Hematopoietic multipotent progenitor cell treated with erythropoietin and hydrocortisone succinate and interleukin-3 and kit ligand, for 15 days (in vitro differentiated cells): ENCODE measurements at regions not wholly inside any gene's neighbourhood (a gene's known extent, or its start where the extent isn't known, plus 50 kb on each side); places are given as distances from the start of the nearest gene placed in this dataset.

Experiments
- DNase-seq: peaks from one replicate; pipeline ENCODE4 v3.0.0-alpha.2; 2015; ENCODE audit warnings: low spot score

- no peak for DNase-seq
Measured at GRCh38 chr5:158482125-158482524, 617.6 kb downstream of the EBF1 start.

DNA sequence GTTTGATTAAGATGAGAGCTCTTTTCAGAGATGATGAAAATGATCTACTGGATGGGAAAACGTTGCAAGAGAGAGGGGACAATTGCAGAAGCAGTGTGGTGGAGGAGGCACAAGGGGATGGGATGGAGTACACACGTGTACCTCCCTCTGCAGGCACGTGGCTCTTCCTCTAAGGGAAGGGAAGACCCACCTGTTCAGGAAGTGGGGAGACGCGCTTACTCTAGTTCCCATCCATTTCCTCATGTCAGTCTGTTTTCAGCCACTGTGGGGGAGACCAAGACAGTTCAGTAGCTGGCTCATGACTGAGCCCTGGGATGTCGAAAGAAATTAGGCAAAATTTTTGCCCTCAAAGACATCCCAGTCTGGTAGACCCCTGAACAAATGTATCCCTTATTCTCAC, 619.2 kb upstream of the CLINT1 start:
- DNase-seq = no peak

- DNase-seq = no peak
Measured at GRCh38 chr5:158477214-158477613, 618.3 kb upstream of the CLINT1 start.

DNA sequence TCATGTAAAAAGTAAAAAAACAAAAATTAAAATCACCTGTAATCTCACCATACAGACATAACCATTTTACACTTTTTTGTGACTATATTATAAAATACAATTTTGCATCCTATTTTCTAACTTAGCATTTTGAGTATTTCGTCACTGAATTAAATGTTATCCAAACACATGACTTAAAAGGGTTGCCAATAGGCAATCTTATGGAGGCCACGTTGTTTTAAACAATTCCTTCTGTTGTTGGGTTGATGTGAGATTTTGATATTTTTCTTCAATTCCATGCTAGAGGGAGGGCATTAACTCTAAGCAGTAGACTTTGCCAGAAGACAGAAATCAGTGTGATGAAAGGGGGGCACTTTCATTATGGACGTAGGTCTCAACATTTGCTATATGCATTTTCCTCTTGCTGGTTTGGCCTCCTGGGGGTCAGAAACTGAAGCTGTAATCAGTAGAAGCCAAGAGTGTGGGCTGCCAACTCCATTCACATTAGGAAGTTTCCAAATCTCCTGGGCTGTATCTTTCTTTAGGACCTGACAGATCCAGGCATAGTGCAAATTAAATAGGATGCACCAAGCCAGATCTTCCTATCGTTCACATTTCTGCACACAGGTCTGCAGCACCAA, 614.2 kb upstream of the CLINT1 start:
- no peak for DNase-seq

DNA sequence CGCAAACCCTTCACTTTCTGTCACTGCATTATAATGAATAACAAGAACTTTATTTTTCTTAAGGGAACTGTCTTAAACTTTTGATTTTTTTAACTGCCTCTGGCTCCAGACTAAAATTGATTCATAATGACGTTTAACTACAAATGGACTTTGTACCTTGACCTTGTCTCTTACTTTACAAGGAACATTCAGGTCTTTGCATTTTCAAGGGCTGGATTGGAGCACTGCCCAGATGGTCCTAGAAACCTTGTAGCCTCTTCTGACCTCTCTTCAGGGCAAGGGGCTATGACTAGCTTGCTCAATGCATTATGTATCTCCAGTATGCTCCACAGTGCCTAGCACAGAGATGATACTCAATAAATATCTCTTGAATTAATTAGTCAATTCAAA, 612.6 kb upstream of the CLINT1 start:
- no peak for DNase-seq

GRCh38 chr5:158470764-158471534, 612.0 kb upstream of the CLINT1 start:
- no peak for DNase-seq

DNA sequence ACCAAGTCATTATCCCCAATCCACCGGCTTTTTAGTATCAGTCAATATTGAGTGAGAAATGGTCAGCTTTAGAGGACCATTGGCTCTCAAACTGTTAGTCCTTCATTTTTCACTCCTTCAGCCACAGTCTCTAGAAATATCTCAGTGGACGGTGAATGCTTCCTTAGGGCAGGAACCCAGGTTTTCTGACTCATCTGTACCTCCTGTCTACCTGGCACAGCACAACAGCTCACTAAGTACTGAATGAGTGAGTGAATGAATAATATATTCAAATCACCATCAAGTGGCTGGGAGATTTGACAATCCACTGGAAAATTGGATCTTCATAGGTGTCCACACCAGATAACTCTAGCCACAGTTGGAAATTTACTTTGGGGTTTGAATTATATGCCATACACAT, 609.5 kb upstream of the CLINT1 start:
- DNase-seq = no peak

GRCh38 chr5:158466191-158466590, 607.2 kb upstream of the CLINT1 start:
- DNase-seq = no peak

GRCh38 chr5:158465086-158465972, 606.4 kb upstream of the CLINT1 start:
- DNase-seq = no peak

DNA sequence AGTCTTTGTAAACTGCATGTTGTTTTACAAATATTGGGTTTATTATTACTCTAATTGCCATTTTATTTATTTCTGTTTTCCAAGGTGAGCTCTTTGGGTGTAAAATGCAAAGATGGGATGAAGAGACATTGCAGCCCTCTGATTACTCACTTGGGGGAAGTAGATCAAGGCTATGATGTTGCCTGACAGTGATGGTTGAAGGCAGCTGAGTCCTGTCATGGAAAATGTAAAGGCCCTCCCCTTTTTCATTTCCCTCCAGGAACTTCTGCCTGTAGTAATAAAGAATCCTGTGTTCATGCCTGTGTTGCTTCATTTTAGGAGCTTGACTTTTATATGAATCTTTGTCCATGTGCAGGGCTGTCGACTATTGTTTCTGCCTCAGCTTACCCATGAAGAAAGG, 605.4 kb upstream of the CLINT1 start:
- no peak for DNase-seq

DNA sequence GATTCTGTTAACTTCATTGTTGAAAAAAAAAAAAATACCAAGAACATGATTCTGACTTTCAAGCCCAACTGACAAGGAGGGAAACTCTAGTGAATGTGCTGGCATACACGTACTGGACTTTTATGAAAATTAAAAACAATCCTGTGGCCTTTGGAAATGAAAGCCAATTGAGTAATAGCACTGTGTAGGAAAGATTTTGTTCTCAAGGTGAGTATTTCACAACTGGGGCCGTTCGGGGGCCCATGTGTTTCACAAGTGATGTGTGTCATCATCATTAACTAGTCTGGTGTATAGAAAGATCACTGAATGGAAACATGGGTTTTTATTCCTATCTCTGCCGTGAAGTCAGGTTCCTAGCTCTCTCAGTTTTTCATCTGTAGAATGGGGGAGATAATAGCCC, 605.0 kb upstream of the CLINT1 start:
- DNase-seq = no peak

DNA sequence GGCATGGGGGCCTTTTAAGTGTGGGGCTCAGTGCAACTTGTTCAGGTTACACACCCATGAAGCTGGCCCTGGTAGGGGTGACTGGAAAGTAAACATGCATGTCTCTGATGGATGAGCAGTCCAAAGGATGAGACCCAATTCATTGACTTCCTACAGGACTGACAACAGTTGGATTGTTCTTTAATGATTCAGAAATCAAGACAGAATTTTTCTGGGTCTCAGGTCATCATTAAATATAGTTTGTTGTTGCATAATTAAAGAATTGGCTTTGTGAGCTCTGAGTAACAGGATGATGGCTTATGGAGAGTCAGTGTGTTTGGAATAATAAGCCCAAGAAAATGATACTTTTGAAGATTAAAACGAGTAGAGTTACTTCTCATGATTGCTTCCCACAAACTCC, 604.2 kb upstream of the CLINT1 start:
- no peak for DNase-seq

DNA sequence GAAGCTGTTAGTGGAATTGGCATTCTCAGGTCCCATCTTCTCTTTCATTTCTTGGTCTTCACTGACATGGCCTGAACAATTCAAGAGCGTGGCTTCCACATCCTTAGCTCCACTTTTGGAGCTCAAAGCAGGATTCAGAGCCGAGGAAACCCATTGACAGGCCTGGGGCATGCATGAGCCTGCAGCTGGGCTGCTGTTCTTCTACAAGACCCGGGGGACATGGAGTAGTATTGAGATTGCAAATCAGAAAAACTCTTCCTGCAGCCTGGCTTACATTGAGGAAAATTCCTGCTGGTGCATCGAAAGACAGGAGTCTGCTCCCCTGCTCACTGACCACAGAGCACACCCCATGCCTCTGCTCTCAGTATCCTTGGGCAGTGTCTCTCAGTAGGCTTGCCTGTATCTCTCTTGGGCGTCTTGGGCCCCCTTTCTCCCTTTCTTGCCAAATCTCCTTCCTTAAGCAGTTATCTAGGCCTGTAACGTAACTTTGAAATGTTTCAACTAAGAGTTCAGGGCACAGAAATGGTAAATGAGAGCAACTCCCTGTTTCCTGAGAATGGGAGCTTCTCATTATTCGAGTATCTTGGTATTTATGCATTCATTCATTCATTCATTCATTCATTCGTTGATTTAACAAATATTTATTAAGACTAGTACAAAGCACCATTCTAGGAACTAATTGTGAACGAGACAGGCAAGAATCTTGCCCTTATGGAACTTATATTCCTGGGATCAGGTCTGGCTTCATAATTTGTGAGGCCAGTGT, 603.6 kb upstream of the CLINT1 start:
- DNase-seq = no peak

GRCh38 chr5:158461240-158461854, 602.4 kb upstream of the CLINT1 start:
- no peak for DNase-seq

GRCh38 chr5:158458086-158458485, 599.1 kb upstream of the CLINT1 start:
- no peak for DNase-seq

- no peak for DNase-seq
Measured at GRCh38 chr5:158456756-158457155, 597.8 kb upstream of the CLINT1 start.

DNA sequence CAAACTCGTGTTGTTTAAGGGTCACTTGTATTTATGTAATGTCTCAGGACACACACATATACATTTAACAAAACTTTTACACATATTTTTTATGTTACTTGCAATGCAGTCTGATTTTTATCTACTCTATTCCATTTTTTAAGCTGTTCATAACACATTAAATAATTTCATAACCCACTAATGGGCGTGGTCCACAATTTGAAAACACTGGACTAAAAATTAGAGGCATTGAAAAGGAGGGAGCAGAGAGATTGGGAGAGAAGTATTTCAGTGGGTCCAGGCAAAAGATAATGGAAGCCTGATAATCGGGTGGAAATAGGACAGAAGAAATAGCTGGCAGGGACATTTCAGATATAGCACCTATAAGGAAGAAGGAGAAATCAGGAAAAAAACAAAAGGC, 597.3 kb upstream of the CLINT1 start:
- DNase-seq = no peak

DNA sequence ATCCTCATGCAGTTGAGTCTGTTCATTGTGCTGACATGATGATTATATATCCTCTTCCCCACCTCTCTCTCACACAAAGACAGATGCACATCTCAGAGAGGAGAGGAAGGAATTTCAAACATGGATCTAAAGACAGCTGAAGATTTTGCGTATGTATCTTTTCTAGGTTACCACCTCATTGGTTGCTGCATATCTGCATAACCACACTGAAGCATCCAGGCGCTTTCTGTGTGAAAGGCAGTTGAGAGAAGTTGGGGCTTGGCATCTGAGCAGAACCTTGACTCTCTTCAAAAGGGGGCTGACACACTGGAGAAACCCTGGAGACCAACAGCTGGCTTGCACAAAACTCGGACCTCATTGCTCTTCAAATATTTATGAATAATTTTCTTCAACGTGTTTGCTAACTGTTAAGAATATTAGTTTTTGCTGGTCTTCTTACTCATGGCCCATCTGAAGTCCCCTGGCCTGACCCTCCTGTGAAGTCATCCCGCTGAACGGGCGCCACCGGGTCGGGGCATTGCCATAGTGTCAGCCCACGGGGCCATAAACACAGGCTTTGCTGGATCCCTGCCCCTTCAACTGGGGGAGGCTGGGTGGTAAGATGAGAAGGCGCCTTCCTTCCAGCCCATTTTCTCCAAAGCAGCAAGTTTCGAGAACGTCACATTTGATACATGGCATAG, 593.2 kb upstream of the CLINT1 start:
- no peak for DNase-seq

DNA sequence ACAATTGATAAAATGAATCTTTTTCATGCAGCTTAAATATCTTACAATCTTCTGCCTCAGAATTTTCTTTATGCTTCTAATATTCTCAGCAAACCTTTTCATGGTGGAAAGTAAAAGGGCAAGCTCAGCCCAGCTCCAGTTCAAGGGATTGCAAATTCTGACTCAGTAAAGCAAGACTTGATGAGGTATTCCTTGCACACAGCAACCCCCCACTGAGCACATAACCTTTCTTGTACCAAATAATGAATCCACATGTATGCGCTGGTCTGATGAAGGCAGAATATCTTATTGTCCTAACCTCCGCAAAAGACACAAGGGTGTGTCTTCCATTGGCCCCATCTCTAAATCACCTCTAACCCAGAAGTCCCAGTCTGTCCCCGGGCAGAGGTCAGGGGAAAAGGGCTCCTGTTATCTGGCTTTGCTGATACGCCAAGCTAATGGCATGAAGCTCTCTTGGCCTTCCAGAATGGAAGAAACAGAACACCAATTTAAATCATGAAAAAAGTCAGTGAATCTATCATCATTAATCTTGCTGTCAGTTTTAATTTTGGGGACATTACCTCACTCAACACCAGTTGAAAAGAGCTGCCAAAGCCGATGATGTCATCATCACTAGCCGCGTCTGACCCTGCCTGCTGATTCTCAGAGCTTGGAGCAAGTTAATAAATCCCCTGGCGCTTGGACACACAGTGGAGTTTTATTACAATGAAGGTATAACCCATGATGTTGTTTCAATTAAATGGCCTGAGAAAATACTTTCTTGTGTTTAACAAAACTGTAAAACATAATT, 592.5 kb upstream of the CLINT1 start:
- DNase-seq = no peak

DNA sequence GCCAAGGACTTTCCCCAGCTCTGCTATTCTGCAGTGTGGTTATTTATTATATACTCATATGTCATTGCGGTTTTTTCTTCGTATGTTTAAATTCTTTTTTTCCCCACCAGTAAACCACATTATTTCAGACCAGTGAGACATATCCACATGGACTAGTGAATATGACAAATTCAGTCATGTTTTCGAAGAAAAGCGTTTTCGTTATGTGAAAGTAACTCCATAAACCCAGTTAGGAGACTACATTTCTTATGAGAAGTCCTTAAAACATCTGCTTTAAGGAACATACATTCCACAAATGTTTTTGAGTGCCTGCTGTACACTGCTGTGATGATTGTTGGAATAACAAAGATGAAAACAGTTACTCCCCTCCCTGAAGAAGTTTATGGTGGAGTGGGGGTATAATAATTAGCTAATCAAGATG, 591.8 kb upstream of the CLINT1 start:
- DNase-seq = no peak
